PFSK-1 (cell line): ENCODE measurements at regions not wholly inside any gene's neighbourhood (a gene's known extent, or its start where the extent isn't known, plus 50 kb on each side); places are given as distances from the start of the nearest gene placed in this dataset.

Source experiments
- FOXP2 ChIP-seq: optimal IDR thresholded peaks from 2 replicates; pipeline ENCODE3; 2011; ENCODE audit warnings: borderline replicate concordance, control low read depth, inconsistent platforms; ENCODE audit not compliant: insufficient read depth; ENCODE audit errors: extremely low read length, extremely low read depth
- POLR2AphosphoS5 ChIP-seq: IDR thresholded peaks from 2 replicates; pipeline ENCODE4 v1.6.1; 2012; ENCODE audit warnings: low read depth, mild to moderate bottlenecking, control low read depth, low read length, moderate library complexity
- SIN3A ChIP-seq: IDR thresholded peaks from 2 replicates; pipeline ENCODE4 v1.6.1; 2012; ENCODE audit warnings: mild to moderate bottlenecking, low read length, moderate library complexity, borderline replicate concordance; ENCODE audit not compliant: insufficient read depth
- TAF1 ChIP-seq: IDR thresholded peaks from 2 replicates; pipeline ENCODE4 v1.6.1; 2012; ENCODE audit warnings: low read length, control low read depth, borderline replicate concordance; ENCODE audit not compliant: insufficient read depth
- TF ChIP-seq, protein P1 (sequence below), 2 experiments: IDR thresholded peaks; 2 replicates each; pipeline versions ENCODE4 v1.6.1 to v1.8.0; 2011 to 2012; ENCODE audit warnings: low read depth in 2 of 2, low read length in 2 of 2, control low read depth in 1 of 2, inconsistent platforms in 1 of 2, mild to moderate bottlenecking in 1 of 2, moderate library complexity in 1 of 2; ENCODE audit not compliant: insufficient read depth in 1 of 2

GRCh38 chr19:28258829-28259228, 954.1 kb downstream of the UQCRFS1 start:
- no peak for TF ChIP-seq SIN3A
- TF ChIP-seq POLR2AphosphoS5: no peak
- TF ChIP-seq FOXP2: no peak
- TF ChIP-seq, protein P1, sequence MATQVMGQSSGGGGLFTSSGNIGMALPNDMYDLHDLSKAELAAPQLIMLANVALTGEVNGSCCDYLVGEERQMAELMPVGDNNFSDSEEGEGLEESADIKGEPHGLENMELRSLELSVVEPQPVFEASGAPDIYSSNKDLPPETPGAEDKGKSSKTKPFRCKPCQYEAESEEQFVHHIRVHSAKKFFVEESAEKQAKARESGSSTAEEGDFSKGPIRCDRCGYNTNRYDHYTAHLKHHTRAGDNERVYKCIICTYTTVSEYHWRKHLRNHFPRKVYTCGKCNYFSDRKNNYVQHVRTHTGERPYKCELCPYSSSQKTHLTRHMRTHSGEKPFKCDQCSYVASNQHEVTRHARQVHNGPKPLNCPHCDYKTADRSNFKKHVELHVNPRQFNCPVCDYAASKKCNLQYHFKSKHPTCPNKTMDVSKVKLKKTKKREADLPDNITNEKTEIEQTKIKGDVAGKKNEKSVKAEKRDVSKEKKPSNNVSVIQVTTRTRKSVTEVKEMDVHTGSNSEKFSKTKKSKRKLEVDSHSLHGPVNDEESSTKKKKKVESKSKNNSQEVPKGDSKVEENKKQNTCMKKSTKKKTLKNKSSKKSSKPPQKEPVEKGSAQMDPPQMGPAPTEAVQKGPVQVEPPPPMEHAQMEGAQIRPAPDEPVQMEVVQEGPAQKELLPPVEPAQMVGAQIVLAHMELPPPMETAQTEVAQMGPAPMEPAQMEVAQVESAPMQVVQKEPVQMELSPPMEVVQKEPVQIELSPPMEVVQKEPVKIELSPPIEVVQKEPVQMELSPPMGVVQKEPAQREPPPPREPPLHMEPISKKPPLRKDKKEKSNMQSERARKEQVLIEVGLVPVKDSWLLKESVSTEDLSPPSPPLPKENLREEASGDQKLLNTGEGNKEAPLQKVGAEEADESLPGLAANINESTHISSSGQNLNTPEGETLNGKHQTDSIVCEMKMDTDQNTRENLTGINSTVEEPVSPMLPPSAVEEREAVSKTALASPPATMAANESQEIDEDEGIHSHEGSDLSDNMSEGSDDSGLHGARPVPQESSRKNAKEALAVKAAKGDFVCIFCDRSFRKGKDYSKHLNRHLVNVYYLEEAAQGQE (IDR thresholded peaks at IDR 0.05; ENCODE audit: insufficient read depth in 1 of 2, low read depth in 2 of 2, low read length in 2 of 2): no peak

DNA sequence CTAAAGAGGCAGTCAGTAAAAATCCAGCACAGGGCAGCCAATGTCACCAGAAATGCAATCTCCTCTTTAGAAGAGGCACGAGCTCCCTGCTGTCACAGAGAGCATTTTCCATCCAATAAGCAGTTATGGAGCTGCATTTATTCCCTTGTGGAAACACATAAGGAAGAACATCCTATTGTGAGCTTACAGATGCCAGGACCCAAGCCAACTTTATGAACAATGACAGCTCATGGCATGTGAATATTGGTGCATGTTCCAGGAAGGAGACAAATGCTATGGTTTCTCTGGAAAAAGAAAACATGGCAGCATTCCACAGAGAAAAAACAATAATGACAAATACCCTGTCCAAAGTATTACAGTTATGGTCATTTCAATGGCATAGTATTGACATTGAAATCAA, 955.6 kb downstream of the UQCRFS1 start:
- TF ChIP-seq, protein P1 (IDR thresholded peaks at IDR 0.05; ENCODE audit: insufficient read depth in 1 of 2, low read depth in 2 of 2, low read length in 2 of 2): no peak
- TF ChIP-seq POLR2AphosphoS5 (no peak), SIN3A (no peak)

- TF ChIP-seq, protein P1 (IDR thresholded peaks at IDR 0.05; ENCODE audit: insufficient read depth in 1 of 2, low read depth in 2 of 2, low read length in 2 of 2): no peak
- TF ChIP-seq SIN3A (no peak), TAF1 (no peak), FOXP2 (no peak), POLR2AphosphoS5 (no peak)
These were observed 965.7 kb downstream of the UQCRFS1 start for GRCh38 chr19:28247243-28247642.

GRCh38 chr19:28245937-28246336, 967.0 kb downstream of the UQCRFS1 start:
- TF ChIP-seq TAF1 (no peak), SIN3A (no peak), POLR2AphosphoS5 (no peak), FOXP2 (no peak)
- TF ChIP-seq, protein P1 (IDR thresholded peaks at IDR 0.05; ENCODE audit: insufficient read depth in 1 of 2, low read depth in 2 of 2, low read length in 2 of 2): no peak

DNA sequence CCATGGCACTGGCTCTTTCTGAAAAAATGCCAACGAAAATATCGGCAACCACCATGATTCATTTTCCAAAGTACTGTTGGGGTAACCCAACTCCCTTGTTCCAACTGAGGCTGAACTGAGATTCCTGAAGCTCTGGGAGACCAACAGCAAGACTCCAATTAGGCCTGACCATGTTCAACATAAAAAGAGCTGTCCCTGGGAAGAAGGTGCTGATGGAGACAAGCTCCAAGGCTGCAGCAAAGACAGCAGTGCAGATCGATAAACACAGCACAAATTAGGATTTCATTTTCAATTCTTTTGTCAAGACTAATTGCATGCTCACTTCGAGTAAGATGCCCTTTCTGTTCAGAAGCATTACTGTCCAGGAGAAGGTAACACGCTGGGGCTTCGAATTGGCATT, 968.0 kb downstream of the UQCRFS1 start:
- TF ChIP-seq TAF1: no peak
- TF ChIP-seq, protein P1 (IDR thresholded peaks at IDR 0.05; ENCODE audit: insufficient read depth in 1 of 2, low read depth in 2 of 2, low read length in 2 of 2): peak in 1 of 2 experiments; percentile 77; a peak in 1 of 4 replicates
